ENCODE measurements at regions not wholly inside any gene's neighbourhood (a gene's known extent, or its start where the extent isn't known, plus 50 kb on each side); places are given as distances from the start of the nearest gene placed in this dataset.

DNA sequence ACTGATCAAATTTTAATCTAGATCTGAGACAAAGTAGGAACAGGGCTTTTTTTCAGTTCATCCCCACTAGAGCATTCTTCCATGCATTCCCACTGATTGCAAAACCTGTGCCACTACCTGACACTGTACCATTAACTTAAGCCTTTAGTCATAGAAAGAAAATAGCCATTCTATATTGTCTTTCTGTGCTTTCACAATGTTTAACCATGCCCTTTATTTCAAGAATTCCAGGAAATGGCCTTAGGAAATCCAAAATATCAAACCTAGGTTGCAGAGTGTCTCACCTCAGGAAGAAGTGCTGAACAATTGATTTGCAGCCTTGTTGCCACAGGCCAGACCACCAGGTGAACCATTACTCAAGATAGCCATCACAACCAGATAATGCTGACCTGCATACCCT is 56.2 kb upstream of the TGFBR2 start:
- TF ChIP-seq, protein P1, sequence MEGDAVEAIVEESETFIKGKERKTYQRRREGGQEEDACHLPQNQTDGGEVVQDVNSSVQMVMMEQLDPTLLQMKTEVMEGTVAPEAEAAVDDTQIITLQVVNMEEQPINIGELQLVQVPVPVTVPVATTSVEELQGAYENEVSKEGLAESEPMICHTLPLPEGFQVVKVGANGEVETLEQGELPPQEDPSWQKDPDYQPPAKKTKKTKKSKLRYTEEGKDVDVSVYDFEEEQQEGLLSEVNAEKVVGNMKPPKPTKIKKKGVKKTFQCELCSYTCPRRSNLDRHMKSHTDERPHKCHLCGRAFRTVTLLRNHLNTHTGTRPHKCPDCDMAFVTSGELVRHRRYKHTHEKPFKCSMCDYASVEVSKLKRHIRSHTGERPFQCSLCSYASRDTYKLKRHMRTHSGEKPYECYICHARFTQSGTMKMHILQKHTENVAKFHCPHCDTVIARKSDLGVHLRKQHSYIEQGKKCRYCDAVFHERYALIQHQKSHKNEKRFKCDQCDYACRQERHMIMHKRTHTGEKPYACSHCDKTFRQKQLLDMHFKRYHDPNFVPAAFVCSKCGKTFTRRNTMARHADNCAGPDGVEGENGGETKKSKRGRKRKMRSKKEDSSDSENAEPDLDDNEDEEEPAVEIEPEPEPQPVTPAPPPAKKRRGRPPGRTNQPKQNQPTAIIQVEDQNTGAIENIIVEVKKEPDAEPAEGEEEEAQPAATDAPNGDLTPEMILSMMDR (IDR thresholded peaks at IDR 0.05): no peak
- H3K27ac ChIP-seq: no peak overlapping the region
- H3K9me3 ChIP-seq: no peaks in the 10 kb centered on the region
- no peak overlapping the region for H3K4me3 ChIP-seq
- H3K4me1 ChIP-seq: no peaks in the 10 kb centered on the region
- no peaks in the 10 kb centered on the region for H3K27me3 ChIP-seq
- no peaks in the 10 kb centered on the region for H3K36me3 ChIP-seq
- DNase-seq (ENCODE audit: low spot score): no peak

DNA sequence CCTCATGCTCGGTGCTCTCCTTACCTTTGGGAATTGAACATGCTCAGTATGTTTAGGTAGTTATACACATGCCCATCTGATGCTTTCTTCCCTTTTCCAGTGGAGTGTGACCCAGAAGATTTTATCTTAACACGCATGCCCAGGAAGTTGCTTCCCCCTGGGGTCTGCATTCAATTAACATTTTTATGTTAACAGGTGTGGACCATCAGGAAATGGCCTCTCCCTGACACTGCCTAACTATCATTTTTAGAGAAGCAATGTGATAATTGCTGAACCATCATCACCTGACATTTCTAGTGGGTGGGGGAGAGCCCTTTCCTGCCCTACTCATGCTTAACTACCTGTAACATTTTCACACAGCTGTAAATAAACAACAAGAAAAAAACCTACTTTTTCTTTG is 55.1 kb upstream of the TGFBR2 start:
- H3K27me3 ChIP-seq: no peaks in the 10 kb centered on the region
- TF ChIP-seq, protein P1 (IDR thresholded peaks at IDR 0.05): no peak
- DNase-seq (ENCODE audit: low spot score): no peak
- no peak overlapping the region for H3K4me3 ChIP-seq
- no peaks in the 10 kb centered on the region for H3K36me3 ChIP-seq
- H3K9me3 ChIP-seq: no peaks in the 10 kb centered on the region
- H3K4me1 ChIP-seq: no peaks in the 10 kb centered on the region
- H3K27ac ChIP-seq: no peak overlapping the region

DNA sequence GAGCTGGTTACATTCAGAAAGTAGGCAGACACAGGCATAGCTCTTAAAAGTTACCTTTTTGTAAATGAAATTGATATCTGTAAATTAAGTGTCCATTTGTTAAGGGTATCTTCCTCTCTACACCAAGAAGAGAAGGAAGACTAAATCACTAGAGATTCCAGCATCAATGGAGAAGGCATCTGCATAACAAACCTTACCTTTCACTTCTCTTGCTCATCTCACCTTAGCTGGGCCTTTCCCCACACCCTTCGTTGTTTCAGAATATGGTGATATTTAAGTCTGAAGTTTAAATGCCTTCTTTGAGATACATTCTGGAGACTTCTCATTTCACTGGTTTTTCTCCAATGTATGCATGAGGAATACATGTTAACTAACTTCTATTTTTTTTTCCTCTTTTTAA is 54.5 kb upstream of the TGFBR2 start:
- Histone ChIP-seq H3K27me3 (no peaks in the 10 kb centered on the region), H3K9me3 (no peaks in the 10 kb centered on the region), H3K36me3 (no peaks in the 10 kb centered on the region), H3K27ac (no peak overlapping the region), H3K4me3 (no peak overlapping the region), H3K4me1 (no peaks in the 10 kb centered on the region)
- TF ChIP-seq, protein P1 (IDR thresholded peaks at IDR 0.05): no peak
- no peak for DNase-seq (ENCODE audit: low spot score)

DNA sequence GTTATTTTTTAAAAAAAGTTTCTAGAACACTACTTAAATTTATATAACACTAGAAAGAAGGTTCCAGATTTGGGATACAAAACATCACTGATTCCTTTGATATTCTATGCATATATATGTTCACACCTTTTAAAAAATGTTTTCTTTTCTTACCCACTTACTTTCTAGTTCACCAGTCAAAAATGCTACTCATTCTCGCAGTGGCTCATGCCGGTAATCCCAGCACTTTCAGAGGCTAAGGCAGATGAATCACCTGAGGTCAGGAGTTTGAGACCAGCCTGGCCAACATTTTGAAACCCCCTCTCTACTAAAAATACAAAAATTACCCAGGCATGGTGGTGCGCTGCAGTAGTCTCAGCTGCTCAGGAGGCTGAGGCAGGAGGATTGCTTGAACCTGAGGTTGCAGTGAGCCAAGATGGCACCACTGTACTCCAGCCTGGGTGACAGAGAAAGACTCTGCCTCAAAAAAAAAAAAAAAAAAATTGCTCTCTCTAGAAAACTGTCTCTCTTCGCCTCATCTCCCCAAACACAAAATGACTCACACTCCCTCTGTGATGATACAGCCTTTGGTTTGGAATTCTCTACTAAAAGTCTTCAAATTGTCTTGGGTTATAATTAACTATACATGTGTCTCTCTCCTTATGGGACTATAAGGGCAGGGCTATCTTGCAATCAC is 52.6 kb upstream of the TGFBR2 start:
- no peak overlapping the region for H3K27ac ChIP-seq
- H3K27me3 ChIP-seq: no peaks in the 10 kb centered on the region
- no peak for DNase-seq (ENCODE audit: low spot score)
- no peaks in the 10 kb centered on the region for H3K9me3 ChIP-seq
- no peaks in the 10 kb centered on the region for H3K4me1 ChIP-seq
- TF ChIP-seq, protein P1 (IDR thresholded peaks at IDR 0.05): no peak
- no peaks in the 10 kb centered on the region for H3K36me3 ChIP-seq
- H3K4me3 ChIP-seq: no peak overlapping the region

DNA sequence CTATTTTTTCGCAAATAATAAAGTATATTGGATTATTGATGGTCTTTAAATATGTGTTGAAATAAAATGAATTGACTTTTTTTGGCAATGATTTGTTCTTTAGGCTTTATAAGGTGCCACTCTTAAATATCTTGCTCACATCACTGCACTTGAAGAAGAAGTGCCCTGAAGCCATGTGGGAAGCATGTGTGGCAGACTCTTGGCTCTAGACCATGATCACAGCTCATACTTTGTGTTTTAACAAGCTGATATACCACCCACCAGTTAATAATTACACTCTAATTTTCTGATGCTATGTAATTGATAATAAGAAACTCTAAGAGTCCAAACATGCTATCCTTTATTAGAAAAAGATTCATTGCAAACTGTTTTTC is 52.1 kb upstream of the TGFBR2 start:
- DNase-seq (ENCODE audit: low spot score): no peak

More for the DNA sequence above, 52.1 kb upstream of the TGFBR2 start:
- no peaks in the 10 kb centered on the region for H3K9me3 ChIP-seq
- H3K36me3 ChIP-seq: no peaks in the 10 kb centered on the region
- no peaks in the 10 kb centered on the region for H3K4me1 ChIP-seq
- H3K27ac ChIP-seq: no peak overlapping the region
- no peak overlapping the region for H3K4me3 ChIP-seq
- TF ChIP-seq, protein P1 (IDR thresholded peaks at IDR 0.05): no peak
- H3K27me3 ChIP-seq: no peaks in the 10 kb centered on the region
